RWPE1 (cell line): ENCODE measurements at regions not wholly inside any gene's neighbourhood (a gene's known extent, or its start where the extent isn't known, plus 50 kb on each side); places are given as distances from the start of the nearest gene placed in this dataset.
A peak's percentile ranks its signal among the peaks of the same experiment; 100 is the strongest.

Experiments used
- CTCF ChIA-PET: fragments of 350-600 bp; sonication (Branson Sonifier 250); formaldehyde crosslinking; extraction: SDS; loops from one replicate; lab custom pipeline; 2021; lab: Yijun Ruan, JAX
- POLR2A ChIA-PET: fragments of 400-600 bp; formaldehyde crosslinking; extraction: SDS; loops from one replicate; lab custom pipeline; 2020; ENCODE audit warnings: antibody characterized with exemption; ENCODE audit not compliant: low non-redundant PET; lab: Yijun Ruan, JAX
- DNase-seq: peaks from one replicate; pipeline ENCODE4 v3.0.0; 2012; ENCODE audit warnings: low spot score
- H3K27ac ChIP-seq: fragments of 450-650 bp; 2 replicates; pipeline ENCODE4 v1.5.1; 2017
- CTCF ChIP-seq: fragments of 450-650 bp; conservative IDR thresholded peaks from 2 replicates; pipeline ENCODE4 v1.5.1; 2017; ENCODE audit warnings: low read depth, mild to moderate bottlenecking

- no peak overlapping the region for H3K27ac ChIP-seq
- no peak for DNase-seq
- no peak for TF ChIP-seq CTCF
- POLR2A ChIA-PET: no interaction called here
- CTCF ChIA-PET: interaction anchor here (0.7 kb wide), 1 partner anchor 1213 kb away, joined by 3 read pairs; no protein-coding TSS in a partner anchor
Observed at GRCh38 chr3:78183906-78184599, 1144.2 kb downstream of the ROBO2 start.

GRCh38 chr3:78186404-78186803 lies 1146.5 kb downstream of the ROBO2 start:
- TF ChIP-seq CTCF: no peak
- H3K27ac ChIP-seq: no peak overlapping the region
- DNase-seq: no peak
- POLR2A ChIA-PET: no interaction called here
- CTCF ChIA-PET: interaction anchor here (0.5 kb wide), 1 partner anchor 237 kb away, joined by 3 read pairs; no protein-coding TSS in a partner anchor

GRCh38 chr3:78201091-78201490 lies 1161.2 kb downstream of the ROBO2 start:
- CTCF ChIA-PET: no interaction called here
- no peak for TF ChIP-seq CTCF
- no peak overlapping the region for H3K27ac ChIP-seq
- POLR2A ChIA-PET: no interaction called here
- DNase-seq: no peak

GRCh38 chr3:78204977-78205376 lies 1165.1 kb downstream of the ROBO2 start:
- peak; percentile 1 for DNase-seq
- POLR2A ChIA-PET: no interaction called here
- TF ChIP-seq CTCF: no peak
- no peak overlapping the region for H3K27ac ChIP-seq
- CTCF ChIA-PET: interaction anchor here (0.7 kb wide), 1 partner anchor 167 kb away, joined by 3 read pairs; no protein-coding TSS in a partner anchor

- DNase-seq: no peak
- CTCF ChIA-PET: no interaction called here
- no peak for TF ChIP-seq CTCF
- H3K27ac ChIP-seq: no peak overlapping the region
- POLR2A ChIA-PET: no interaction called here
Observed at GRCh38 chr3:78221300-78221699, 1181.4 kb downstream of the ROBO2 start.

- no peak for DNase-seq
- H3K27ac ChIP-seq: no peak overlapping the region
- ChIA-PET CTCF (interaction anchor here (0.6 kb wide), 1 partner anchor 138 kb away, joined by 3 read pairs; no protein-coding TSS in a partner anchor), POLR2A (no interaction called here)
- no peak for TF ChIP-seq CTCF
Observed at GRCh38 chr3:78221796-78222195, 1181.9 kb downstream of the ROBO2 start.
